Heart left ventricle (tissue), 16 donors: ENCODE measurements at regions not wholly inside any gene's neighbourhood (a gene's known extent, or its start where the extent isn't known, plus 50 kb on each side); places are given as distances from the start of the nearest gene placed in this dataset.

ENCODE experiments used
- ATAC-seq, 4 donors: fragments of 200-7000 bp; cut with Tn5 transposase; one replicate each; pipeline ENCODE4 v1.9.1; 2020 to 2022; ENCODE audit warnings: moderate library complexity in 4 of 4, mild to moderate bottlenecking in 3 of 4, moderate number of reproducible peaks in 1 of 4
- DNase-seq, 5 donors: peaks; one replicate each; pipeline ENCODE4 v3.0.0-alpha.2; 2020
- H3K27ac ChIP-seq, 12 donors: fragments of 200-600 bp; sonication (generic) in 4 of 12; one replicate each; pipeline versions ENCODE4 v1.5.0 to v1.8.0; 2016 to 2022; ENCODE audit warnings: mild to moderate bottlenecking in 2 of 12
- H3K27me3 ChIP-seq, 9 donors: fragments of 200-600 bp; sonication (generic) in 2 of 9; one replicate each; pipeline versions ENCODE4 v1.5.1 to v1.8.0; 2016 to 2022; ENCODE audit warnings: mild to moderate bottlenecking in 3 of 9
- H3K36me3 ChIP-seq, 9 donors: fragments of 200-600 bp; sonication (generic) in 2 of 9; one replicate each; pipeline versions ENCODE4 v1.5.0 to v1.8.0; 2018 to 2022; ENCODE audit warnings: mild to moderate bottlenecking in 2 of 9
- H3K4me1 ChIP-seq, 12 donors: fragments of 200-600 bp; sonication (generic) in 4 of 12; one replicate each; pipeline versions ENCODE4 v1.5.0 to v1.8.0; 2016 to 2022; ENCODE audit warnings: mild to moderate bottlenecking in 3 of 12
- H3K4me3 ChIP-seq, 12 donors: fragments of 200-600 bp; sonication (generic) in 4 of 12; one replicate each; pipeline versions ENCODE4 v1.5.0 to v1.8.0; 2017 to 2022; ENCODE audit warnings: mild to moderate bottlenecking in 9 of 12, moderate library complexity in 4 of 12
- H3K9me3 ChIP-seq, 12 donors: fragments of 200-600 bp; sonication (generic) in 4 of 12; one replicate each; pipeline versions ENCODE4 v1.5.0 to v1.8.0; 2016 to 2022; ENCODE audit warnings: mild to moderate bottlenecking in 1 of 12
- POLR2A ChIP-seq, 2 donors: fragments of 450-650 bp; IDR thresholded peaks; one replicate each; pipeline ENCODE4 v1.6.1; 2017; ENCODE audit warnings: antibody characterized with exemption in 2 of 2, mild to moderate bottlenecking in 2 of 2, moderate library complexity in 2 of 2
- WGBS, 4 donors: extraction: QIAGEN DNeasy Blood & Tissue Kit in 2 of 4; methylation state at CpG; one replicate each; pipeline versions ENCODE4 v1.1.5 to v1.1.7; 2013 to 2018; 5-methylcytosine and 5-hydroxymethylcytosine counted together
- intact Hi-C, 10 donors: fragments of 100-400 bp; cut with DNase I; formaldehyde crosslinking; loops; one replicate each; pipeline versions ENCODE4 v1.11.1 to v1.14.2; 2022
- TF ChIP-seq, protein P1 (sequence below), 12 donors: fragments of 200-600 bp; sonication (generic) in 4 of 12; IDR thresholded peaks; one replicate each; pipeline versions ENCODE4 v1.5.0 to v1.8.0; 2018 to 2022; ENCODE audit warnings: antibody characterized with exemption in 12 of 12, mild to moderate bottlenecking in 5 of 12
- donor health status: ischemic (EF 13 %, LVEDD 7.1; RV severe dilation, severe dysfunction).
- donor health status: healthy with polysubstance abuse.
- donor health status: DM: no; HTN: yes; CAD: no.
- donor health status: DM: no; HTN: no; CAD: no.
- donor health status: ischemic (EF 25% LVEDD 6.9; RV normal size, moderate dysfunction).
- donor health status: ischemic (EF 25% LVEDD 5.7; RV mildly dilated, moderate dysfunction).
- donor health status: healthy.
- donor health status: DM: yes; HTN: yes; CAD: no.
- donor health status: ischemic (EF 35%, LVEDD 5.7; RV mildly dilated, moderate dysfunction).
- donor health status: nonischemic (EF 11% LVEDD 7.7; RV severe dilation, severe dysfunction).
- donor health status: DM: yes; HTN: yes; CAD: no.
- donor health status: PGD.
- donor health status: ischemic (EF 29% LVEDD 5.4; RV normal size, mild dysfunction).
- donor health status: nonischemic (EF 23%, LVEDD 6.1; RV moderate dilation, normal function).

DNA sequence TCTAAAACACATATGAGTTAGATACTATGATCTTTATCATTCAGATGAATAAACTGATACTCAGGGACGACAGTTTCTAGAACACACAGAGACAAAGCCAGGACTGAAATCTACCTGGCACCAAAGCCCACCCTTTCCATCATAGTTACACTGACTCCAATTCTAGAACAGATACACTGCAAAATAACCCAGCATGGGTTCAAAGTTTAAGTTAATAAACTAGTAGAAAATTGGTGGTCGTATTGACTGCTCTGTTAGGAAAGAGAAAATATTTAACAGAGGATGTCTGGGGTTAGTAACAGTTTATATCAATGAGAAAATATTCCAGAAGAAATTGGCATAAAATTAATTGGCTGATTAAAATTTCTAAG lies 60.8 kb upstream of the BCL9 start:
- 38 to 76% (median 73%) methylated on average over 2 of the region's 2 CpGs for WGBS, 4 donors
- no peak for TF ChIP-seq POLR2A (IDR thresholded peaks at IDR 0.05)
- TF ChIP-seq, protein P1, sequence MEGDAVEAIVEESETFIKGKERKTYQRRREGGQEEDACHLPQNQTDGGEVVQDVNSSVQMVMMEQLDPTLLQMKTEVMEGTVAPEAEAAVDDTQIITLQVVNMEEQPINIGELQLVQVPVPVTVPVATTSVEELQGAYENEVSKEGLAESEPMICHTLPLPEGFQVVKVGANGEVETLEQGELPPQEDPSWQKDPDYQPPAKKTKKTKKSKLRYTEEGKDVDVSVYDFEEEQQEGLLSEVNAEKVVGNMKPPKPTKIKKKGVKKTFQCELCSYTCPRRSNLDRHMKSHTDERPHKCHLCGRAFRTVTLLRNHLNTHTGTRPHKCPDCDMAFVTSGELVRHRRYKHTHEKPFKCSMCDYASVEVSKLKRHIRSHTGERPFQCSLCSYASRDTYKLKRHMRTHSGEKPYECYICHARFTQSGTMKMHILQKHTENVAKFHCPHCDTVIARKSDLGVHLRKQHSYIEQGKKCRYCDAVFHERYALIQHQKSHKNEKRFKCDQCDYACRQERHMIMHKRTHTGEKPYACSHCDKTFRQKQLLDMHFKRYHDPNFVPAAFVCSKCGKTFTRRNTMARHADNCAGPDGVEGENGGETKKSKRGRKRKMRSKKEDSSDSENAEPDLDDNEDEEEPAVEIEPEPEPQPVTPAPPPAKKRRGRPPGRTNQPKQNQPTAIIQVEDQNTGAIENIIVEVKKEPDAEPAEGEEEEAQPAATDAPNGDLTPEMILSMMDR (IDR thresholded peaks at IDR 0.05): no peak
- H3K36me3 ChIP-seq: no peaks in the 10 kb centered on the region
- H3K9me3 ChIP-seq: no peaks in the 10 kb centered on the region
- peaks cover 0 to 7% (median 0%) of the 10 kb centered on the region in 9 donors for H3K27me3 ChIP-seq
- H3K4me1 ChIP-seq: no peaks in the 10 kb centered on the region
- no peak overlapping the region for H3K27ac ChIP-seq
- DNase-seq: no peak
- H3K4me3 ChIP-seq: no peak overlapping the region
- intact Hi-C loops: no loop called here
- ATAC-seq: no peak

DNA sequence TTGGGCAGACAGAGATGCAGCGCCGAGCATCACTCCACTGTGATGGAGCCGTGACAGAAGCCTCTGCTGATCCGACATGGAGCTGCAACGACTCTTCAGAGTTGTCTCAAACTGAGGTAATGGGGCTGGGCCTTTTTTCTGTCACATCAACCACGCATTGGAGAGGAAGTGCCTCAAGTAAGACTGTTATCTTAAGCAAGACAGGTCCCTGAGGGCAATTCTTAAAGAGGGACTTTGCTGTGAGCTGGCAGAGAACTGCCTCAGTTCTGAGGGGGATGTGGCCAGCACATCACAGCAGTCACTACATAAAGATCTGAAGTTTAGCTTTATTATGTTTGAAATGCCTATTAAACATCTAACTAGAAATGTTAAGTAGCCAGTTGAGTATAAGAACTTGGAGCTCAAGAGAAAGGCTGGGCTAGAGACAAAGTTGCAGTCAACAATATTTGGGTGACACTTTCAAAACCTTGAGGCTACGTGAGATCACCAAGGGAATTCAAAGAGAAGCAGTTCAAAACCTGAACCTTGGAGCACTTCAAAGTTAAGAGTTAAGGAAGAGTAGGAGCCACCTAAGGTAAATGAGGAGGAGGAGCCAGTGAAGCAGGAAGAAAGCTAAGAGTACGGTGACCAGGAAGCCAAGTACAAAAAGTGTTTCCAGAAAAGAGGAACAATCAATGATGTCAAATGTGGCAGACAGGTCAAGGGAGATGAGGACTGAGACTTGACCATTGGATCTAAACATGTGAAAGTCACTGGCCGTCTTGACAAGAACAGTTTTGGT lies 54.2 kb upstream of the BCL9 start:
- H3K4me1 ChIP-seq: no peaks in the 10 kb centered on the region
- no peak for TF ChIP-seq POLR2A (IDR thresholded peaks at IDR 0.05)
- TF ChIP-seq, protein P1 (IDR thresholded peaks at IDR 0.05): no peak
- no peaks in the 10 kb centered on the region for H3K9me3 ChIP-seq
- DNase-seq (no peak), ATAC-seq (no peak)
- intact Hi-C loops: no loop called here
- H3K36me3 ChIP-seq: no peaks in the 10 kb centered on the region
- peaks cover 0 to 10% (median 0%) of the 10 kb centered on the region in 9 donors for H3K27me3 ChIP-seq
- no peak overlapping the region for H3K27ac ChIP-seq
- WGBS, 4 donors: 50 to 64% (median 61%) methylated on average over 4 to 9 of the region's 9 CpGs
- H3K4me3 ChIP-seq: no peak overlapping the region

DNA sequence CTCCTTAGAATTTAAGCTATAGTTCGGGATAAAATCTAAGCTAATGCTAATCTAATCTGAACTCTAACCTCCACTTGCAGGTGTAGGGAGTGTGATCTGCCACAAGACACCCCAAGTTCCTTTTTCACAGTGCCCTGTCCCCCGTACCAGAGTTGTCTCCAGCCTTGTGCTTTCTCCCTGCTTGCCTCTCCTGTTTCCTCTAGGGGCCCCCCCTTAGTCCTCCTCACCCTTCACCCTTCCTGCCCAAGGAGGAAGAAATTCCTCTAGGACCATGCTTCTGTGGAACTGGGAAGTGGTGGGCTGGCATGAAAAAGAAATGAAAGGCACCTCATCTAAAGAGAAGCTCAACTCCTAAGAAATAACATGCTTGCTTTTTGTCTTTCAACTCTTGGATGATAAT lies 50.2 kb upstream of the BCL9 start:
- Histone ChIP-seq H3K27me3 (peaks cover 0 to 4% (median 0%) of the 10 kb centered on the region in 9 donors), H3K9me3 (no peaks in the 10 kb centered on the region), H3K27ac (no peak overlapping the region), H3K36me3 (no peaks in the 10 kb centered on the region), H3K4me1 (peaks cover 0 to 11% (median 5%) of the 10 kb centered on the region in 12 donors), H3K4me3 (no peak overlapping the region)
- ATAC-seq: no peak
- no peak for TF ChIP-seq POLR2A (IDR thresholded peaks at IDR 0.05)
- TF ChIP-seq, protein P1 (IDR thresholded peaks at IDR 0.05): no peak
- no peak for DNase-seq
- 17 to 53% (median 47%) methylated on average over 2 of the region's 2 CpGs for WGBS, 4 donors
- intact Hi-C loops: loop anchor here in 5 of 10 donors (5.0 to 10.0 kb wide), 5 partner anchors 204 to 404 kb away; no protein-coding TSS in a partner anchor
